Lower lobe of right lung (tissue), 2 donors: ENCODE measurements at regions not wholly inside any gene's neighbourhood (a gene's known extent, or its start where the extent isn't known, plus 50 kb on each side); places are given as distances from the start of the nearest gene placed in this dataset.

ENCODE experiments used
- ATAC-seq, 2 donors: fragments of 200-7000 bp; cut with Tn5 transposase; one replicate each; pipeline ENCODE4 v1.9.1; 2020 to 2022; ENCODE audit warnings: mild to moderate bottlenecking in 2 of 2, moderate library complexity in 2 of 2
- DNase-seq: peaks from one replicate; pipeline ENCODE4 v3.0.0-alpha.2; 2020
- H3K27ac ChIP-seq: fragments of 200-600 bp; one replicate; pipeline ENCODE4 v1.8.0; 2022
- H3K27me3 ChIP-seq: fragments of 200-600 bp; one replicate; pipeline ENCODE4 v1.8.0; 2022; ENCODE audit warnings: low read depth
- H3K36me3 ChIP-seq: fragments of 200-600 bp; one replicate; pipeline ENCODE4 v1.8.0; 2022; ENCODE audit warnings: mild to moderate bottlenecking
- H3K4me1 ChIP-seq: fragments of 200-600 bp; one replicate; pipeline ENCODE4 v1.8.0; 2022
- H3K4me3 ChIP-seq: fragments of 200-600 bp; one replicate; pipeline ENCODE4 v1.8.0; 2022; ENCODE audit warnings: mild to moderate bottlenecking
- H3K9me3 ChIP-seq: fragments of 200-600 bp; one replicate; pipeline ENCODE4 v1.8.0; 2022
- CTCF ChIP-seq: fragments of 200-600 bp; IDR thresholded peaks from one replicate; pipeline ENCODE4 v1.8.0; 2022; ENCODE audit warnings: antibody characterized with exemption, mild to moderate bottlenecking
- intact Hi-C: fragments of 100-400 bp; cut with DNase I; formaldehyde crosslinking; loops from one replicate; pipeline ENCODE4 v1.11.0; 2022
- donor health status: DM: no; HTN: yes; CAD: no; lungs with severe emphysema.

GRCh38 chr1:168821434-168821833, 92.4 kb upstream of the DPT start:
- Histone ChIP-seq H3K9me3 (no peaks in the 10 kb centered on the region), H3K4me3 (no peak overlapping the region), H3K27me3 (no peaks in the 10 kb centered on the region), H3K4me1 (no peaks in the 10 kb centered on the region), H3K27ac (no peak overlapping the region), H3K36me3 (no peaks in the 10 kb centered on the region)
- no peak for DNase-seq
- ATAC-seq, result no peak
- no peak for TF ChIP-seq CTCF
- intact Hi-C loops, result no loop called here

GRCh38 chr1:168822911-168823310, 93.9 kb upstream of the DPT start:
- Histone ChIP-seq H3K27ac (no peak overlapping the region), H3K9me3 (no peaks in the 10 kb centered on the region), H3K27me3 (no peaks in the 10 kb centered on the region), H3K4me3 (no peak overlapping the region), H3K4me1 (no peaks in the 10 kb centered on the region), H3K36me3 (no peaks in the 10 kb centered on the region)
- ATAC-seq (no peak), DNase-seq (no peak)
- TF ChIP-seq CTCF, result no peak
- intact Hi-C loops, result no loop called here

- Histone ChIP-seq H3K27ac (no peak overlapping the region), H3K36me3 (no peaks in the 10 kb centered on the region), H3K9me3 (no peaks in the 10 kb centered on the region), H3K4me3 (no peak overlapping the region), H3K27me3 (no peaks in the 10 kb centered on the region), H3K4me1 (no peaks in the 10 kb centered on the region)
- ATAC-seq (no peak), DNase-seq (no peak)
- TF ChIP-seq CTCF, result no peak
- intact Hi-C loops, result no loop called here
Observed at GRCh38 chr1:168823988-168824387, 95.0 kb upstream of the DPT start.

GRCh38 chr1:168824418-168825065, 95.5 kb upstream of the DPT start:
- no peak for DNase-seq
- H3K4me1 ChIP-seq, result no peaks in the 10 kb centered on the region
- no peak for ATAC-seq
- intact Hi-C loops, result no loop called here
- H3K4me3 ChIP-seq, result no peak overlapping the region
- H3K9me3 ChIP-seq, result no peaks in the 10 kb centered on the region
- no peak overlapping the region for H3K27ac ChIP-seq
- H3K36me3 ChIP-seq, result no peaks in the 10 kb centered on the region
- no peaks in the 10 kb centered on the region for H3K27me3 ChIP-seq
- TF ChIP-seq CTCF, result no peak

- H3K36me3 ChIP-seq, result no peaks in the 10 kb centered on the region
- no peak for DNase-seq
- no peak overlapping the region for H3K4me3 ChIP-seq
- TF ChIP-seq CTCF, result no peak
- H3K27ac ChIP-seq, result no peak overlapping the region
- no peaks in the 10 kb centered on the region for H3K4me1 ChIP-seq
- H3K27me3 ChIP-seq, result no peaks in the 10 kb centered on the region
- intact Hi-C loops, result no loop called here
- no peaks in the 10 kb centered on the region for H3K9me3 ChIP-seq
- no peak for ATAC-seq
Observed at GRCh38 chr1:168825129-168825528, 96.1 kb upstream of the DPT start.
